ENCODE measurements at regions not wholly inside any gene's neighbourhood (a gene's known extent, or its start where the extent isn't known, plus 50 kb on each side); places are given as distances from the start of the nearest gene placed in this dataset.
"Not testable (repeated sequence)": the region's sequence is repeated elsewhere in the genome, so short reads cannot be mapped to it uniquely, and the experiment has no call there.

DNA sequence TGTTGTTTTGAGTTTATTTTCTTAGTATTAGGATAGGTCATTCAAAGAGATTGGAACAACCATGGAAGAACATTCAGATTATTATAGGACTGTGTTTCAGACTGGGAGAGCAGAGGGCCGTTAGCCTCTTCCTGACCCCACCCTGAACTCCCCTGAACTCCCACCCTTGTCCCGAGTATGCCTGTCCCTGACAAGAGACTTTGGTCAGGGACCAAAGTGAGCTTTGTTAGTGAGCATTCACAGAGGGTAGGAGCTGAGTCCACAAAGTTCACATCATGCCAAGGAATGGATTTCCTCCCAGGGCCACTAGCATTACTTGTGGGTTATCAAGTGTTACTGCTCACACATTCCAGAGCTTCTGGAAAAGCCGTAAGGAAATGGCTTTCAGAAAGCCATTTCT, 94.7 kb upstream of the IKBKE start:
- intact Hi-C loops (cut with micrococcal nuclease); H3K4me1 Mint-ChIP-seq; POLR2A ChIA-PET; DNase-seq; H3K36me3 Mint-ChIP-seq (ENCODE audit: low read depth); H3K4me3 Mint-ChIP-seq; H3K27me3 Mint-ChIP-seq; ATAC-seq (ENCODE audit: low read depth); H3K9me3 Mint-ChIP-seq; CTCF ChIA-PET; H3K27ac Mint-ChIP-seq: not testable (repeated sequence)

DNA sequence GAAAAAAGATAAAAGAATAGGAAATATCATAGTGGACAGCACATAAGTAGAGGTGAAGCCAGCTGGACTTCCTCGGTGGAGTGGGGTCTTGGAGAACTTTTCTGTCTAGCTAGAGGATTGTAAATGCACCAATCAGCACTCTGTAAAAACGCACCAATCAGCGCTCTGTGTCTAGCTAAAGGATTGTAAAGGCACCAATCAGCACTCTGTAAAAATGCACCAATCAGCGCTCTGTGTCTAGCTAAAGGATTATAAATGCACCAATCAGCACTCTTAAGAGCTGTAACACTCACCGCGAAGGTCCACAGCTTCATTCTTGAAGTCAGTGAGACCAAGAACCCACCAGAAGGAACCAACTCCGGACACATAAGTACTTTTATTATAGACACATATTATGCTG, 91.8 kb upstream of the IKBKE start:
- H3K9me3 Mint-ChIP-seq; ATAC-seq (ENCODE audit: low read depth); CTCF ChIA-PET; DNase-seq; H3K27me3 Mint-ChIP-seq; intact Hi-C loops (cut with micrococcal nuclease); H3K4me1 Mint-ChIP-seq; H3K27ac Mint-ChIP-seq; H3K36me3 Mint-ChIP-seq (ENCODE audit: low read depth); POLR2A ChIA-PET; H3K4me3 Mint-ChIP-seq: not testable (repeated sequence)

- H3K27ac Mint-ChIP-seq; H3K9me3 Mint-ChIP-seq; intact Hi-C loops (cut with micrococcal nuclease); H3K4me1 Mint-ChIP-seq; CTCF ChIA-PET; DNase-seq; ATAC-seq (ENCODE audit: low read depth); H3K36me3 Mint-ChIP-seq (ENCODE audit: low read depth); POLR2A ChIA-PET; H3K27me3 Mint-ChIP-seq; H3K4me3 Mint-ChIP-seq: not testable (repeated sequence)
These were observed 91.0 kb upstream of the IKBKE start for GRCh38 chr1:206379245-206379644.

DNA sequence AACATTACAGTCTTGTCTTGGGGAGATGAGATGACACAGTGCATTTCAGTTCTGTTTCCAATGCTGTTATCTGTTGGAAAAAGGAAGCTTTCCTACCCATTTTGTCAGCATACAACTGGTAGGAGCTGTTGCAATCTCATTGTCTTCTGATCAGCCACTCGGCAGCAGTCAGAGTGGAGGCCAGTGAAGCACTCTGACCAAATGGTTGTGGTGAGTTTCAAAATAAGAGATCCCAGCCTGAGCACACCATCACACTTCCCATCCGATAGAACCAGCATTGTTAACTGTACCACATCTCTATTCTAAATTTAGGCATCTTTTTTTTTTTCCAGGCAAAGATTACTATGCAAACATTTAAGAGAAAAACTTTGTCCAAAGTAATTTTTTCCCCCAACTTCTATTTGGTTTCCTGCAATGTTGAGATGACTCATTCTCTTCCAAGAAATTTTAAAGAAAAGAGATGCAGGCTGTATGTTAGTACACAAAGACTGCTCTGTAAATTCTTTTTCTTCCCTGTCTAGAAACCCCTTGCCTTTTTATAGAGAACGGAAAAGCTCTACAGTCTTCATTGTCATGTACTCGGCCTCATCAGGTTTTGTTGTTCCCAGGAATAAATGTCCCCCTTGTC, 90.0 kb upstream of the IKBKE start:
- H3K4me1 Mint-ChIP-seq; DNase-seq; H3K36me3 Mint-ChIP-seq (ENCODE audit: low read depth); CTCF ChIA-PET; H3K9me3 Mint-ChIP-seq; H3K27ac Mint-ChIP-seq; ATAC-seq (ENCODE audit: low read depth); intact Hi-C loops (cut with micrococcal nuclease); H3K27me3 Mint-ChIP-seq; H3K4me3 Mint-ChIP-seq; POLR2A ChIA-PET: not testable (repeated sequence)

DNA sequence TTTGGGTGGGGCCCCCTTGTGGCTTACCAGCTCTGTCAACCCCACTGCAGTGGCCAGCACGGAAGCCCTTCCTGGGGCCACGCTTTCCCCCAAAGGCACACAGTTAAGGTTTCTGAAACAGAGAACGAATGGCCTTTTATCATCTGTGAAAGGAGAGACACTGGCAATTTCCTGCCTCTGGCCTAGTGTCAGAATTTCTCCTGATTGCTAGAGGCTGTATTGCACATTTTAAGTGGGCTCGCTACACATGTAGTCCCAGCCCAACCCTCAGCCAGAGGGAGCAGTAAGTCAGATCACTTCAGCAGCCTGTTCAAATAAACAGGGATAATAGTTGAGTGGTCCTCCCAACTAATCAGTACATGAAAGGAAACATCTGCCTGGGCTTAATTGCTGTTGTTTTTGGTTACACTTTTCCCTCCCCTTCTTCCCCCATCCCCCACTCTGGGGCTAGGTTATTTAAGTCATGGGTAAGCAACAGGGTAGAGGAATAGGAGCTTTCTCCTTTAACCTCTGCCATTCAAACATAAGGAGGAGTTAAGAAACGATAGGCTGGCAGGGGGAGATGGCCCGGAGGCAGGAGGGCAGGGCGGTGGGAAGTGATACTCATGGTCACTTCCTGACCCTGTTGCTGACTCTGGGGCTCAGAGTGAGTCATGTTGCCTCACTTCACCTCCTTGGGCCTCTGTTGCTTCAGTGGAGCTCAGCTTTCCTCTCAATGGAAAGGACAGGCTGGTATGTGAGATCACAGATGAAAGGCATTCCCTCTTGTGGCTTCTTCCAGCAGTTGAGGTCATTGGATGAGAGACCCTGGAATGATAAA, 89.3 kb upstream of the IKBKE start:
- H3K4me3 Mint-ChIP-seq; DNase-seq; H3K36me3 Mint-ChIP-seq (ENCODE audit: low read depth); POLR2A ChIA-PET; intact Hi-C loops (cut with micrococcal nuclease); H3K9me3 Mint-ChIP-seq; H3K27me3 Mint-ChIP-seq; H3K4me1 Mint-ChIP-seq; CTCF ChIA-PET: not testable (repeated sequence)
- H3K27ac Mint-ChIP-seq, result peak overlapping the region; percentile 41
- ATAC-seq (ENCODE audit: low read depth), result peak; percentile 60

GRCh38 chr1:206384029-206384807, 86.1 kb upstream of the IKBKE start:
- H3K9me3 Mint-ChIP-seq; POLR2A ChIA-PET; CTCF ChIA-PET; intact Hi-C loops (cut with micrococcal nuclease); H3K4me3 Mint-ChIP-seq; DNase-seq; H3K4me1 Mint-ChIP-seq; H3K36me3 Mint-ChIP-seq (ENCODE audit: low read depth); H3K27me3 Mint-ChIP-seq: not testable (repeated sequence)
- peak overlapping the region; percentile 30 for H3K27ac Mint-ChIP-seq
- peak; percentile 68 for ATAC-seq (ENCODE audit: low read depth)

DNA sequence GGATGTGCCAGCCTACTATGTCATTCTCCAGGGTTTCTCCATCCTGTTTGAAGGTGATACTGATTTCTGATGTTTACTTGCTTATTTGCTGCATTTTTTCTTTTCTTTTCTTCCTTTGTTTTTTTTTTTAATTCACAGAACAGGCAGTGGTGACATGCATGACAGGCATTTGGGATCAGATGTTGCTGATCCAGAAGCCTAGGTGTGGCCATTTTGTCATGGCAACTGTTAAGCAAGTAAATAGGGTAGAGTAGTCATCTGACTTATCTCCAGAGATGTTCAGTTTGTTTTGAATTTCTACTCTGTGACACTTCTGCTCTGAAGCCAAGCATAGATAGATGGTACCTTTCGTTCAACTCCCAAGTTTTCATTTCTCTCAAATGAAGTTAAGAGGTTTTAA, 85.4 kb upstream of the IKBKE start:
- POLR2A ChIA-PET; H3K27me3 Mint-ChIP-seq; H3K27ac Mint-ChIP-seq; DNase-seq; H3K4me3 Mint-ChIP-seq; H3K9me3 Mint-ChIP-seq; CTCF ChIA-PET; H3K4me1 Mint-ChIP-seq; ATAC-seq (ENCODE audit: low read depth); H3K36me3 Mint-ChIP-seq (ENCODE audit: low read depth); intact Hi-C loops (cut with micrococcal nuclease): not testable (repeated sequence)

- not testable (repeated sequence) for H3K27me3 Mint-ChIP-seq, H3K9me3 Mint-ChIP-seq
These were observed 82.6 kb upstream of the IKBKE start for GRCh38 chr1:206387631-206388030.

GRCh38 chr1:206391903-206392302, 78.4 kb upstream of the IKBKE start:
- intact Hi-C loops (cut with micrococcal nuclease); H3K27me3 Mint-ChIP-seq; DNase-seq; H3K4me1 Mint-ChIP-seq; ATAC-seq (ENCODE audit: low read depth); H3K9me3 Mint-ChIP-seq; H3K36me3 Mint-ChIP-seq (ENCODE audit: low read depth); H3K27ac Mint-ChIP-seq; H3K4me3 Mint-ChIP-seq; POLR2A ChIA-PET; CTCF ChIA-PET: not testable (repeated sequence)

More at GRCh38 chr1:206387631-206388030, 82.6 kb upstream of the IKBKE start:
- H3K27ac Mint-ChIP-seq; CTCF ChIA-PET; ATAC-seq (ENCODE audit: low read depth); H3K4me1 Mint-ChIP-seq; DNase-seq; H3K36me3 Mint-ChIP-seq (ENCODE audit: low read depth); H3K4me3 Mint-ChIP-seq; POLR2A ChIA-PET; intact Hi-C loops (cut with micrococcal nuclease): not testable (repeated sequence)

DNA sequence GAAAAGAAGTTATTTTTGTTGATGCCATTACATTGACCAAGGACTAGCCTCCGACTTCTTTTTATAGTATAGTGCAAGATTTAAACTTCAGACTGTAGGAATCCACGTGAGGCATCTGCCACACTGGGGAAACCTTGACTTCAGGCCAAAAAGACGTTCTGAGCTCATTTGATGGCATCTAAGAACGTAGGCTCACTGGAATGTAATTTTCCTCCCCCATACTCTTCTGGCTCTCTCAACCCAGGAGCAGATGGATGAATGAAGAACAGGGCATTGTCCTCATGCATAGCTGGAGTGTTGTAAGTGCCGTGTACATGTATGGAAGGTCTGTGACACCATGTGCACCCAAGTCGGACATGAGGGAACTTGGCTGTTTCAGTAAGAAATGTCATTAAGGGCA, 72.8 kb upstream of the IKBKE start:
- H3K27me3 Mint-ChIP-seq; H3K4me1 Mint-ChIP-seq; H3K9me3 Mint-ChIP-seq; CTCF ChIA-PET; DNase-seq; H3K27ac Mint-ChIP-seq; intact Hi-C loops (cut with micrococcal nuclease); POLR2A ChIA-PET; H3K4me3 Mint-ChIP-seq; ATAC-seq (ENCODE audit: low read depth); H3K36me3 Mint-ChIP-seq (ENCODE audit: low read depth): not testable (repeated sequence)

DNA sequence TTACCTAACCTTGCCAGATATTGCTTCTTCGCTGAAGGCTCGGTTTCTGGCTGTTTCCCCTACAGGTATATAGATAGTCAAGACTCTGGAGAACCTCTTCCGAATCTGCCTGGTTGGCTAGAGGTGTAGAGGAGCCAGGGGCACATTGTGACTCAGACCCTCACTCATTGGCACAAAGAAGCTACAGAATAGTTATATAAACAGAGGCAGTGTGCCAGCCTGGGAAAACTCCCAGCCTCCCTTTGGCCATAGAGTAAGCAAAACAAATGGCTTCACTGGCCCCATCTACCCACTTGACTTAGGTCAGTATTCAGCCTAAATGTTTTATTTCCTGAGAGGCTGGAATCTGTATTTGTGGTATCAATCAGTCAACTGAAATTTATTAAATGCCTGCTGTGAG, 72.0 kb upstream of the IKBKE start:
- POLR2A ChIA-PET; H3K4me3 Mint-ChIP-seq; ATAC-seq (ENCODE audit: low read depth); H3K36me3 Mint-ChIP-seq (ENCODE audit: low read depth); H3K27me3 Mint-ChIP-seq; H3K9me3 Mint-ChIP-seq; DNase-seq; intact Hi-C loops (cut with micrococcal nuclease); H3K4me1 Mint-ChIP-seq; H3K27ac Mint-ChIP-seq; CTCF ChIA-PET: not testable (repeated sequence)

GRCh38 chr1:206403612-206404307, 66.5 kb upstream of the IKBKE start:
- H3K4me1 Mint-ChIP-seq; intact Hi-C loops (cut with micrococcal nuclease); H3K27me3 Mint-ChIP-seq; ATAC-seq (ENCODE audit: low read depth); CTCF ChIA-PET; POLR2A ChIA-PET; H3K9me3 Mint-ChIP-seq; H3K27ac Mint-ChIP-seq; H3K4me3 Mint-ChIP-seq; H3K36me3 Mint-ChIP-seq (ENCODE audit: low read depth); DNase-seq: not testable (repeated sequence)
